PC-3 (cell line): ENCODE measurements at regions not wholly inside any gene's neighbourhood (a gene's known extent, or its start where the extent isn't known, plus 50 kb on each side); places are given as distances from the start of the nearest gene placed in this dataset.

Experiments
- ATAC-seq: fragments of 200-7000 bp; cut with Tn5 transposase; 2 replicates; pipeline ENCODE4 v1.9.1; 2020; ENCODE audit warnings: mild to moderate bottlenecking, moderate library complexity
- BruUV-seq: library from RNA; stranded (reverse); fragments of 400-500 nt; replicated peaks from 2 replicates; lab custom pipeline; 2021; lab: Mats Ljungman, UMichigan
- CTCF ChIA-PET: fragments of 300-600 bp; sonication (Branson Sonifier 250); formaldehyde crosslinking; loops from one replicate; lab custom pipeline; 2022; ENCODE audit warnings: antibody characterized with exemption; lab: Charles Lee
- POLR2A ChIA-PET: fragments of 300-600 bp; sonication (Branson Sonifier 250); formaldehyde crosslinking; loops from one replicate; lab custom pipeline; 2022; ENCODE audit warnings: antibody characterized with exemption; ENCODE audit not compliant: unreplicated experiment; lab: Charles Lee
- DNase-seq: peaks from one replicate; pipeline ENCODE4 v3.0.0-alpha.2; 2015
- H2AFZ ChIP-seq: fragments of 300-600 bp; sonication (generic); 2 replicates; pipeline ENCODE4 v1.6.0; 2016; ENCODE audit warnings: antibody characterized with exemption, low read length
- H3F3A ChIP-seq: fragments of 300-600 bp; sonication (generic); one replicate; pipeline ENCODE4 v1.6.0; 2017; ENCODE audit warnings: antibody characterized with exemption, low read length, control low read depth, mild to moderate bottlenecking; ENCODE audit not compliant: unreplicated experiment
- H3K27ac ChIP-seq: fragments of 300-600 bp; sonication (generic); 2 replicates; pipeline ENCODE4 v1.5.1; 2016; ENCODE audit warnings: mild to moderate bottlenecking, low read length
- H3K27me3 ChIP-seq: fragments of 300-600 bp; sonication (generic); 2 replicates; pipeline ENCODE4 v1.6.1; 2016; ENCODE audit warnings: low read length, mixed read lengths
- H3K36me3 ChIP-seq: fragments of 300-600 bp; sonication (generic); 2 replicates; pipeline ENCODE4 v1.6.1; 2016; ENCODE audit warnings: low read depth, mixed run types, low read length, mixed read lengths
- H3K4me1 ChIP-seq: fragments of 300-600 bp; sonication (generic); 2 replicates; pipeline ENCODE4 v1.5.1; 2016; ENCODE audit warnings: low read length; ENCODE audit not compliant: insufficient read depth
- H3K4me2 ChIP-seq: fragments of 300-600 bp; sonication (generic); 2 replicates; pipeline ENCODE4 v1.6.0; 2016; ENCODE audit warnings: low read length
- H3K4me3 ChIP-seq: fragments of 300-600 bp; sonication (generic); 2 replicates; pipeline ENCODE4 v1.5.1; 2016; ENCODE audit warnings: mild to moderate bottlenecking, low read length, mixed read lengths
- H3K79me2 ChIP-seq: fragments of 300-600 bp; sonication (generic); 2 replicates; pipeline ENCODE4 v1.6.1; 2017; ENCODE audit warnings: low read length, mixed read lengths
- H3K9ac ChIP-seq: fragments of 300-600 bp; sonication (generic); 2 replicates; pipeline ENCODE4 v1.6.0; 2016; ENCODE audit warnings: mild to moderate bottlenecking, low read length
- H3K9me2 ChIP-seq: fragments of 300-600 bp; sonication (generic); replicated peaks from 2 replicates; pipeline ENCODE4 v1.6.1; 2016; ENCODE audit warnings: mixed run types, low read length, mixed read lengths
- H3K9me3 ChIP-seq: fragments of 300-600 bp; sonication (generic); 2 replicates; pipeline ENCODE4 v1.6.1; 2016; ENCODE audit warnings: low read length, mixed read lengths
- H4K20me1 ChIP-seq: fragments of 300-600 bp; sonication (generic); 2 replicates; pipeline ENCODE4 v1.6.1; 2016; ENCODE audit warnings: low read length, mixed read lengths
- EZH2 ChIP-seq: fragments of 300-600 bp; sonication (generic); IDR thresholded peaks from one replicate; pipeline ENCODE4 v1.6.1; 2017; ENCODE audit warnings: antibody characterized with exemption, mild to moderate bottlenecking, low read length; ENCODE audit not compliant: unreplicated experiment
- EZH2phosphoT487 ChIP-seq: fragments of 300-600 bp; sonication (generic); IDR thresholded peaks from 2 replicates; pipeline ENCODE4 v1.6.1; 2018; ENCODE audit warnings: mild to moderate bottlenecking, antibody characterized with exemption, low read length, borderline replicate concordance
- intact Hi-C: fragments of 100-400 bp; cut with micrococcal nuclease; formaldehyde crosslinking; loops from 2 replicates; pipeline ENCODE4 v1.9.0; 2023
- TF ChIP-seq, protein P1 (sequence below): fragments of 300-600 bp; sonication (generic); conservative IDR thresholded peaks from 2 replicates; pipeline ENCODE4 v1.5.1; 2017; ENCODE audit warnings: antibody characterized with exemption, low read depth, mild to moderate bottlenecking, low read length

GRCh38 chr16:9357829-9358228, 266.4 kb downstream of the HAPSTR1 start:
- ChIA-PET POLR2A (no interaction called here), CTCF (no interaction called here)
- Histone ChIP-seq H3F3A (no peaks in the 10 kb centered on the region), H3K79me2 (no peaks in the 10 kb centered on the region), H3K27ac (no peak overlapping the region), H3K36me3 (no peaks in the 10 kb centered on the region), H3K4me3 (no peak overlapping the region), H3K9me3 (no peaks in the 10 kb centered on the region), H3K4me2 (no peak overlapping the region), H2AFZ (no peak overlapping the region), H3K9me2 (no peaks in the 10 kb centered on the region), H3K27me3 (no peaks in the 10 kb centered on the region), H3K9ac (no peak overlapping the region), H3K4me1 (no peaks in the 10 kb centered on the region), H4K20me1 (no peaks in the 10 kb centered on the region)
- DNase-seq, result no peak
- no peak for ATAC-seq
- BruUV-seq, result no TSS peak
- intact Hi-C loops, result no loop called here
- TF ChIP-seq EZH2phosphoT487, result no peak
- TF ChIP-seq, protein P1, sequence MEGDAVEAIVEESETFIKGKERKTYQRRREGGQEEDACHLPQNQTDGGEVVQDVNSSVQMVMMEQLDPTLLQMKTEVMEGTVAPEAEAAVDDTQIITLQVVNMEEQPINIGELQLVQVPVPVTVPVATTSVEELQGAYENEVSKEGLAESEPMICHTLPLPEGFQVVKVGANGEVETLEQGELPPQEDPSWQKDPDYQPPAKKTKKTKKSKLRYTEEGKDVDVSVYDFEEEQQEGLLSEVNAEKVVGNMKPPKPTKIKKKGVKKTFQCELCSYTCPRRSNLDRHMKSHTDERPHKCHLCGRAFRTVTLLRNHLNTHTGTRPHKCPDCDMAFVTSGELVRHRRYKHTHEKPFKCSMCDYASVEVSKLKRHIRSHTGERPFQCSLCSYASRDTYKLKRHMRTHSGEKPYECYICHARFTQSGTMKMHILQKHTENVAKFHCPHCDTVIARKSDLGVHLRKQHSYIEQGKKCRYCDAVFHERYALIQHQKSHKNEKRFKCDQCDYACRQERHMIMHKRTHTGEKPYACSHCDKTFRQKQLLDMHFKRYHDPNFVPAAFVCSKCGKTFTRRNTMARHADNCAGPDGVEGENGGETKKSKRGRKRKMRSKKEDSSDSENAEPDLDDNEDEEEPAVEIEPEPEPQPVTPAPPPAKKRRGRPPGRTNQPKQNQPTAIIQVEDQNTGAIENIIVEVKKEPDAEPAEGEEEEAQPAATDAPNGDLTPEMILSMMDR, result no peak
- TF ChIP-seq EZH2, result no peak

DNA sequence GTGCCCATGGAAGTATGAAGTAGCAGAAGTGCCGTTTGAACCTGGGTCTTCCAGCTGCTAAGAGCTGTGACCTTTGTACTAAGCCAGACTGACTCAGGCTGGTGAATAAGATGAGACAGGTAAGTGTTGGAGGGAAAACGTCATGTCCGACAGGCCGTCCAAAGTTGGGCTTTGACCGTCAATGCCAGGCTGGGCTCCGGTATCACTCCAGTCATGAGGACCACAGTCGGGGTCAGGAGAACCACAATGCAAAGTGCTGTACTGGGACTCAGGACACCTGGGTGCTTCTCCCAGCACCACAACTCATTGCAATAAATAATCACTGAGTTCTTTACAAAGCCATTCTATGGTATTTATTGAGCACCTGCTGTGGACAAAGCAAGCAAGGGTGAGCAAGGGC, 268.6 kb downstream of the HAPSTR1 start:
- TF ChIP-seq EZH2phosphoT487, result no peak
- TF ChIP-seq, protein P1, result no peak
- TF ChIP-seq EZH2, result no peak
- DNase-seq (no peak), ATAC-seq (no peak)
- H3K4me1 ChIP-seq, result no peaks in the 10 kb centered on the region
- H3K27me3 ChIP-seq, result no peaks in the 10 kb centered on the region
- H3K27ac ChIP-seq, result no peak overlapping the region
- no peaks in the 10 kb centered on the region for H3F3A ChIP-seq
- H3K4me2 ChIP-seq, result no peak overlapping the region
- H3K79me2 ChIP-seq, result no peaks in the 10 kb centered on the region
- no peaks in the 10 kb centered on the region for H4K20me1 ChIP-seq
- H3K36me3 ChIP-seq, result no peaks in the 10 kb centered on the region
- no peaks in the 10 kb centered on the region for H3K9me3 ChIP-seq
- no peak overlapping the region for H3K4me3 ChIP-seq
- ChIA-PET POLR2A (no interaction called here), CTCF (no interaction called here)
- H3K9ac ChIP-seq, result no peak overlapping the region
- H2AFZ ChIP-seq, result no peak overlapping the region
- no TSS peak for BruUV-seq
- H3K9me2 ChIP-seq, result no peaks in the 10 kb centered on the region
- intact Hi-C loops, result no loop called here

GRCh38 chr16:9362050-9362449, 270.6 kb downstream of the HAPSTR1 start:
- no peak overlapping the region for H3K4me3 ChIP-seq
- BruUV-seq, result no TSS peak
- ATAC-seq (no peak), DNase-seq (no peak)
- no peaks in the 10 kb centered on the region for H3K9me3 ChIP-seq
- H3K79me2 ChIP-seq, result no peaks in the 10 kb centered on the region
- H3K9me2 ChIP-seq, result no peaks in the 10 kb centered on the region
- H4K20me1 ChIP-seq, result no peaks in the 10 kb centered on the region
- intact Hi-C loops, result no loop called here
- no peak overlapping the region for H2AFZ ChIP-seq
- H3K36me3 ChIP-seq, result no peaks in the 10 kb centered on the region
- ChIA-PET POLR2A (no interaction called here), CTCF (no interaction called here)
- no peaks in the 10 kb centered on the region for H3K4me1 ChIP-seq
- H3K4me2 ChIP-seq, result no peak overlapping the region
- H3K27me3 ChIP-seq, result no peaks in the 10 kb centered on the region
- no peak overlapping the region for H3K9ac ChIP-seq
- no peak overlapping the region for H3K27ac ChIP-seq
- H3F3A ChIP-seq, result no peaks in the 10 kb centered on the region
- TF ChIP-seq EZH2, result no peak
- TF ChIP-seq EZH2phosphoT487, result no peak
- TF ChIP-seq, protein P1, result no peak
